ENCODE measurements at regions not wholly inside any gene's neighbourhood (a gene's known extent, or its start where the extent isn't known, plus 50 kb on each side); places are given as distances from the start of the nearest gene placed in this dataset.
"Not testable (repeated sequence)": the region's sequence is repeated elsewhere in the genome, so short reads cannot be mapped to it uniquely, and the experiment has no call there.

- DNase-seq, result not testable (repeated sequence)
These were observed 109.6 kb upstream of the NBPF11 start for GRCh38 chr1:148261684-148262083.

GRCh38 chr1:148257886-148258285 is 105.8 kb upstream of the NBPF11 start:
- DNase-seq, result not testable (repeated sequence)

GRCh38 chr1:148254611-148255429 is 102.7 kb upstream of the NBPF11 start:
- DNase-seq, result not testable (repeated sequence)

GRCh38 chr1:148253808-148254207 is 101.7 kb upstream of the NBPF11 start:
- DNase-seq, result not testable (repeated sequence)

- DNase-seq, result not testable (repeated sequence)
These were observed 96.7 kb upstream of the NBPF11 start for GRCh38 chr1:148248798-148249197.

GRCh38 chr1:148246258-148246861 is 94.3 kb upstream of the NBPF11 start:
- DNase-seq, result not testable (repeated sequence)

- not testable (repeated sequence) for DNase-seq
These were observed 93.8 kb upstream of the NBPF11 start for GRCh38 chr1:148245843-148246242.

- DNase-seq, result not testable (repeated sequence)
These were observed 93.4 kb upstream of the NBPF11 start for GRCh38 chr1:148245443-148245842.

- not testable (repeated sequence) for DNase-seq
These were observed 81.2 kb upstream of the NBPF11 start for GRCh38 chr1:148233250-148233649.

- DNase-seq, result not testable (repeated sequence)
These were observed 76.8 kb upstream of the NBPF11 start for GRCh38 chr1:148228846-148229245.

- DNase-seq, result not testable (repeated sequence)
These were observed 70.5 kb upstream of the NBPF11 start for GRCh38 chr1:148222399-148223159.

GRCh38 chr1:148221593-148221992 is 69.5 kb upstream of the NBPF11 start:
- not testable (repeated sequence) for DNase-seq

- not testable (repeated sequence) for DNase-seq
These were observed 67.1 kb upstream of the NBPF11 start for GRCh38 chr1:148219229-148219628.

GRCh38 chr1:148211191-148211590 is 59.1 kb upstream of the NBPF11 start:
- not testable (repeated sequence) for DNase-seq

- DNase-seq, result not testable (repeated sequence)
These were observed 58.5 kb upstream of the NBPF11 start for GRCh38 chr1:148210624-148211023.

GRCh38 chr1:148210166-148210565 is 58.1 kb upstream of the NBPF11 start:
- DNase-seq, result not testable (repeated sequence)

GRCh38 chr1:148202013-148202412 is 49.9 kb upstream of the NBPF11 start:
- not testable (repeated sequence) for DNase-seq

Data from stimulated activated CD4-positive, alpha-beta T cell treated with anti-CD3 and anti-CD28 coated beads, Interleukin-2, amount 100 ng/mL, for 48 hours (primary cell).